Progenitor cell of endocrine pancreas (in vitro differentiated cells): ENCODE measurements at regions not wholly inside any gene's neighbourhood (a gene's known extent, or its start where the extent isn't known, plus 50 kb on each side); places are given as distances from the start of the nearest gene placed in this dataset.

Experiments
- DNase-seq: peaks from one replicate; pipeline ENCODE4 v3.0.0; 2021; ENCODE audit warnings: low spot score; ENCODE audit not compliant: unreplicated experiment
- H3K27ac Mint-ChIP-seq: 2 replicates; pipeline ENCODE4 v1.8.0; 2021; ENCODE audit warnings: mild to moderate bottlenecking, moderate library complexity, mixed read lengths
- H3K27me3 Mint-ChIP-seq: 2 replicates; pipeline ENCODE4 v1.8.0; 2021; ENCODE audit warnings: mixed read lengths
- H3K36me3 Mint-ChIP-seq: 2 replicates; pipeline ENCODE4 v1.8.0; 2022; ENCODE audit warnings: mixed read lengths; ENCODE audit not compliant: insufficient read depth
- H3K4me1 Mint-ChIP-seq: 2 replicates; pipeline ENCODE4 v1.8.0; 2021; ENCODE audit warnings: low read depth, mixed read lengths
- H3K4me3 Mint-ChIP-seq: 2 replicates; pipeline ENCODE4 v1.8.0; 2021; ENCODE audit warnings: low read depth, mild to moderate bottlenecking, moderate library complexity, mixed read lengths
- H3K9me3 Mint-ChIP-seq: 2 replicates; pipeline ENCODE4 v1.8.0; 2021; ENCODE audit warnings: low read depth, mixed read lengths
- CTCF ChIP-seq: fragments of 200-600 bp; sonication (generic); IDR thresholded peaks from one replicate; pipeline ENCODE4 v1.5.0; 2021; ENCODE audit warnings: antibody characterized with exemption, mild to moderate bottlenecking; ENCODE audit not compliant: unreplicated experiment

- no peak overlapping the region for H3K27ac Mint-ChIP-seq
- peaks cover 23% of the 10 kb centered on the region for H3K4me1 Mint-ChIP-seq
- H3K9me3 Mint-ChIP-seq, result no peaks in the 10 kb centered on the region
- peaks cover 3% of the 10 kb centered on the region for H3K36me3 Mint-ChIP-seq
- TF ChIP-seq CTCF, result no peak
- DNase-seq, result no peak
- H3K27me3 Mint-ChIP-seq, result no peaks in the 10 kb centered on the region
- no peak overlapping the region for H3K4me3 Mint-ChIP-seq
Observed at GRCh38 chr14:71591231-71591630, 341.0 kb upstream of the RGS6 start.

GRCh38 chr14:71591929-71592328 lies 340.3 kb upstream of the RGS6 start:
- no peaks in the 10 kb centered on the region for H3K9me3 Mint-ChIP-seq
- no peak for DNase-seq
- peaks cover 3% of the 10 kb centered on the region for H3K36me3 Mint-ChIP-seq
- no peak overlapping the region for H3K27ac Mint-ChIP-seq
- H3K4me1 Mint-ChIP-seq, result peaks cover 18% of the 10 kb centered on the region
- H3K27me3 Mint-ChIP-seq, result no peaks in the 10 kb centered on the region
- no peak for TF ChIP-seq CTCF
- H3K4me3 Mint-ChIP-seq, result no peak overlapping the region

GRCh38 chr14:71592361-71592760 lies 339.9 kb upstream of the RGS6 start:
- H3K4me1 Mint-ChIP-seq, result peaks cover 17% of the 10 kb centered on the region
- DNase-seq, result no peak
- H3K36me3 Mint-ChIP-seq, result peaks cover 3% of the 10 kb centered on the region
- H3K27me3 Mint-ChIP-seq, result no peaks in the 10 kb centered on the region
- H3K27ac Mint-ChIP-seq, result no peak overlapping the region
- no peak overlapping the region for H3K4me3 Mint-ChIP-seq
- H3K9me3 Mint-ChIP-seq, result no peaks in the 10 kb centered on the region
- no peak for TF ChIP-seq CTCF

GRCh38 chr14:71593966-71594365 lies 338.3 kb upstream of the RGS6 start:
- no peak for TF ChIP-seq CTCF
- Mint-ChIP-seq H3K36me3 (peaks cover 7% of the 10 kb centered on the region), H3K9me3 (no peaks in the 10 kb centered on the region), H3K27ac (no peak overlapping the region), H3K4me3 (no peak overlapping the region), H3K27me3 (no peaks in the 10 kb centered on the region), H3K4me1 (peaks cover 17% of the 10 kb centered on the region)
- no peak for DNase-seq

- Mint-ChIP-seq H3K9me3 (peaks cover 2% of the 10 kb centered on the region), H3K4me1 (peaks cover 17% of the 10 kb centered on the region), H3K27me3 (no peaks in the 10 kb centered on the region), H3K4me3 (no peak overlapping the region), H3K36me3 (peaks cover 12% of the 10 kb centered on the region), H3K27ac (no peak overlapping the region)
- TF ChIP-seq CTCF, result no peak
- DNase-seq, result no peak
Observed at GRCh38 chr14:71594821-71595220, 337.4 kb upstream of the RGS6 start.

GRCh38 chr14:71595441-71595840 lies 336.8 kb upstream of the RGS6 start:
- Mint-ChIP-seq H3K4me1 (peaks cover 17% of the 10 kb centered on the region), H3K27me3 (no peaks in the 10 kb centered on the region), H3K4me3 (no peak overlapping the region), H3K9me3 (peaks cover 9% of the 10 kb centered on the region), H3K36me3 (peaks cover 18% of the 10 kb centered on the region), H3K27ac (no peak overlapping the region)
- no peak for TF ChIP-seq CTCF
- no peak for DNase-seq
